NCI-H446 (cell line): ENCODE measurements at regions not wholly inside any gene's neighbourhood (a gene's known extent, or its start where the extent isn't known, plus 50 kb on each side); places are given as distances from the start of the nearest gene placed in this dataset.

Experiments used
- DNase-seq, 2 experiments: peaks; one replicate each; lab custom pipeline; 2025; lab: John Stamatoyannopoulos, UW

DNA sequence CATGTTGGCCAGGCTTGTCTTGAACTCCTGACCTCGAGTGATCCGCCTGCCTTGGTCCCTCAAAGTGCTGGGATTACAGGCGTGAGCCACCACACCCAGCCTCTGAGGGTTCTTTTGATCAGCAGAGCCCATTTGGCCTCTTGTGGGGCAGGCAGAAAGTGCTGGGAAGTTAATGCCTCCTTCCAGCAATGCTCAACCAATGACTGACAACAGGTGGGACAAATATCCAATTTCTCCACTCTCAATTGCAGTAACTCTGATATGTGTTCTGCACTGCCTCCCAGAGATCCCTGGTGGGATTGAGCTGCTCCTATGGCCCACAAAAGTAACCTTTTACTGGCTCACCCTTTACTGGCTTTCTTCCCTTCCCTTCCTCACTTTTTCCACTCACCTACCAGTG is 79.9 kb upstream of the APC start:
- no peak for DNase-seq

GRCh38 chr5:112660359-112660758 is 77.3 kb upstream of the APC start:
- DNase-seq, result no peak

- DNase-seq, result no peak
Observed at GRCh38 chr5:112663146-112663545, 74.5 kb upstream of the APC start.

DNA sequence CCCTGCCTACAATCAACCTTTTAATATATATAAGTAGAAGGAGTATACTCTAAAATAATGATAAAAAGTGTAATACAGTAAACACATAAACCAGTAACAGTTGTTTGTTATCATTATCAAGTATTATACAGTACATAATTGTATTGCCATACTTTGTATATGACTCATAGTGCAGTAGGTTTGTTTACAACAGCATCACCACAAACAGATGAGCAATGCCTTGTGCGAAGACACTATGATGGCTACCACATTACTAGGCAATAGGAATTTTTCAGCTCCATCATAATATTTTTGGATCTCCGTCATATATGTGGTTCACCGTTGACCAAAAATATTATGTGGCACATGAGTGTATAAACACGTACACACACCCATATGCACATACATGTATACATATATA is 69.7 kb upstream of the APC start:
- DNase-seq, result no peak

DNA sequence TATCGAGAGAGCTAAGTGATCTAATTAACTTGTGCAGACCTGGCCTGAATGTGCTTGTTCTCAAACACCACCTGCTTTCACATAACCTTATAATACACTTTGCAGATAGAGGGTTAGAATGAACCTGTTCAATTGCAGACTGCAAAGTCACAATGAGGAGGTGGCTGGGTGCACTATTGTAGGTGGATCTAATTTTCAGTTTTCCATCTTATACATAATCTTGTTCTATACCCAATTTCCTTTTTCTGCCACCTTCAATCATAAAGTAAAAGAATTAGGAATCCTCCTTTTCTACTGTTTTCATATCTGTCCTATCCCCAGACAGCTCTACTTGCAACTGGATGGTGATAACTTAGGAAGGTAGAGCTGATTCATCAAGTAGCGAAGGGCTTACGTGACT is 68.8 kb upstream of the APC start:
- no peak for DNase-seq

GRCh38 chr5:112669328-112669963 is 68.2 kb upstream of the APC start:
- no peak for DNase-seq

DNA sequence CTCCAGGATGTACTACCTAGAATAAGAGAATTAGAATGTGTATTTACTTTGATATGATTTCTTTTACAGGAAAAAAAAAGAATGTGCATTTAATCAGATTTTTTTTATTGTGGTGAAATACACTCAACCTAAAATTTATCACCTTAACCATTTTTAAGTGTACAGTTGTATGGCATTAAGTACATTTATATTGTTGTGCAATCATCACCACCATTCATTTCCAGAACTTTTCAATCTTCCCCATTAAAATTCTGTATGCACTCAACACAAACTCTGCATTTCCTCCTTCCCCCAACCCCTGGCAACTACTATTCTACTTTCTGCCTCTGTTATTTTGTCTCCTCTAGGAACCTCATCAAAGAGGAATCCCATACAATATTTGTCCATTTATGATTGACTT is 66.0 kb upstream of the APC start:
- DNase-seq, result no peak

DNA sequence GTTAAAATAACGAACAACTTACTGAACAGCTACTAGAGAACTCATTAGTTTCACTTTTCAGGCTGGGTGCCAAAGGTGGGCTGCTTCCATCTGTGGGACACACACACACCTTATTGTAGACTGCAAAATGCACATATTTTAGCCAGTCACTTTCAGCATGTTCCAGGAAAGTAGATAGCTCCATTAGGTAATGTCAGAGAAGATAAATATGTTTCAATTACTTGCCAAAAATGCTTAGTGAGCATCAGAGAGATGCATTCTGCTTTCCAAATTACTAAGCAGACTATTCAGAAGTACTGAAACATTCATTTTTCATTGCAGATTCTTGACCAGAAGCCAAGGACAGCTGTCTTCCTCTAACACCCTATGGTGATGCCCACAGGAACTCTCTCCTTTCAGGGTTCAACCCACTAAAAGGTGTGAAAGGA is 56.2 kb upstream of the APC start:
- peak; percentile 65 to 75 for DNase-seq

- DNase-seq, result no peak
Observed at GRCh38 chr5:112682621-112683061, 55.0 kb upstream of the APC start.

- no peak for DNase-seq
Observed at GRCh38 chr5:112684121-112684520, 53.6 kb upstream of the APC start.

- DNase-seq, result no peak
Observed at GRCh38 chr5:112684737-112685136, 52.9 kb upstream of the APC start.

- DNase-seq, result no peak
Observed at GRCh38 chr5:112685386-112685785, 52.3 kb upstream of the APC start.

GRCh38 chr5:112685931-112686330 is 51.8 kb upstream of the APC start:
- DNase-seq, result peak in 1 of 2 experiments; percentile 41

GRCh38 chr5:112686675-112687074 is 51.0 kb upstream of the APC start:
- no peak for DNase-seq

- no peak for DNase-seq
Observed at GRCh38 chr5:112687306-112687705, 50.4 kb upstream of the APC start.
